ENCODE measurements at regions not wholly inside any gene's neighbourhood (a gene's known extent, or its start where the extent isn't known, plus 50 kb on each side); places are given as distances from the start of the nearest gene placed in this dataset.

DNA sequence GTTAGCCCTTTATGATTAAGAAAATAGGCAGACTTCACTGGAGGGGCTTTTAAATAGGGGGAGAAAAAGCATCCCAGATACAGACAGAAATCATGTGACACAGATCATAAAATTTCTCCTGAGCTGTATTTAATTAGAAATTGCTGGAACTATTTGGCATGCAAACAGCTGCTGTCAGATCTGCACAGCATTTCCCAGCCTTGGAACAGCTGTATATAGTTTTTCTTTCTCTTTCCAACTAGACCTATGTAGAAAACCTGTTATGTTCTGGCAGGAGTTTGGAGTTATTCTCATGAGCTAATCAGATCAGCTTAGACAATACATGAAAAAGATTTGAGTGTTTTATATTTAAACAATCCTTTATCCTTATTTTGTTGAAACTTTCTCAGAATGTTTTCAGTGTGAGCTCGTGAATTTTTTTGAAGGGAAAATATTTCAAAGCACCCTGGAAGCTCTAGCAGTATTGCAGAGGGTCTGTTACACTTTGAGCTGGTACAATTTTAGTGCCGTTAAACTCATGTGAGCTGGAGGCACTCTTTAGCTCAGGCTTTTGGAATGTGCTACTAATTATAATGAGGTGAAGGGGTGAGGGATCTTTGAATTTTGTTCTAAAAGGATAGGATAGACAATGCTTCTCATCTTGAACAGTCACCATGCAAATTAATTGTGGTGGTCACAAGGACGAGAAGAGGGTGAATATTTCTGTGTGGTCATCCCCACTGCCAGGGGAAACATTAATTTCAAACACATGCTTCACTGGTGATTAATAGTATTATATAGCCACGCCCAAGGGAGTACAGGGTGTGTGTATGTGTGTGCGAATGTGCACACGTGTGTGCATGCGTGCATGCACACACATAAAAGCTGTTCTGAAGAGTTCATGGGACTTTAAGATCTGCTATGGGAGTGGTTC is 239.4 kb upstream of the FBXL7 start:
- no peak for DNase-seq

DNA sequence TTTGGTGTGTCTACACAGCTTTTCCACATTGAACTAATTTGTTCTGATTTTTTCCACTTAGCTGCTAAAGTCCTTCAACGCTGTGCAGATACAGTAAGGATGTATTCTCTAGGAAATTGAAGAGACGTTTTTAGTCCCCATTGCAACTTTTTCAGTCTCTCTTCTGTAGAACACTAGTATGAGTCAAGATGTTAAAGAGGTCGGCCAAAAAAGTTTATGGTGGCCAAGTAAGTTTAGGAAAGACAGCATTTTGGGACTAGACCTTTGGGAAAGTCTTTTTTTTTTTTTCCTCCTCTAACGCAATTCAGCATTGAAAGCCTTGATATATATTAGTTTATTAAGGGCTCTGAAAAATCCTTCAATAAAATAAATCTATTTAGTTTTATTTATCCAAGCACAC is 243.5 kb upstream of the FBXL7 start:
- no peak for DNase-seq

DNA sequence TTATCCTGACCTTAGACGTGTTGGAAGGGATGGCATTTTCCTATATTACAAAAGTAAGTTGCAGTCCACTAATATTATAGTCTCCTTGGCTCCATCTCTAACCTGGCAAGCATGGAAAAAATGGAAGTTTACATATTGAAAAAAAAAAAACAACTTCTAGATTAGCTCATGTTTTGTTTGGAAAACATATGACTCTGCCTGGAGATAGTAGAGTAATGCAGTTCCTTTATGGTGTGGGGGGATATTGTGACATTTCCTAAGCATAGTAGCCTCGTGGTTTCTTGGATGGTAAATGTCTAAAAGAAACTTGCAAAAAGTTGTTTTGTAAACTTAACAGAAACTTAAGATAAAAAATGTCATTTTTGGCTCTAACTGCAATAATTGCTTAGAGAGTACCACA is 244.4 kb upstream of the FBXL7 start:
- no peak for DNase-seq

DNA sequence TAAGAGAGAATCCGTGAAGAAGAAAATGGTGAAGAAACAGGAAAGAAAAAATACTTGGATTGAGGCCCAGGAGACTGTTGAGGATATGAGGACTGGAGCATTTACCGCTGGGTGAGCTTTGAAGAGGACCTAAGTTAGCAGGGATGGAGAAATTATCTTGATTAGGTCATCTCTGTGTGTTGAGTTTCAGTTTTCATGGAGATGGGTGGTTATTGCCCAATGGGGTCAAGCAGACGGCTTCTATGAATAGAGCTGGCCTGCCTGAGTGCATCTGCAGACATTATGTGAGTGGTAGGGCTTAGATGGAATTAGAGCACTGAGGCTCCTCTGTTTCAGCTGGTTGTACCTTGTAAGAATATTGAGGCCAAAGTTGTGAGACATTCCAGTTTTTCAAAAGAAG is 245.4 kb upstream of the FBXL7 start:
- no peak for DNase-seq

DNA sequence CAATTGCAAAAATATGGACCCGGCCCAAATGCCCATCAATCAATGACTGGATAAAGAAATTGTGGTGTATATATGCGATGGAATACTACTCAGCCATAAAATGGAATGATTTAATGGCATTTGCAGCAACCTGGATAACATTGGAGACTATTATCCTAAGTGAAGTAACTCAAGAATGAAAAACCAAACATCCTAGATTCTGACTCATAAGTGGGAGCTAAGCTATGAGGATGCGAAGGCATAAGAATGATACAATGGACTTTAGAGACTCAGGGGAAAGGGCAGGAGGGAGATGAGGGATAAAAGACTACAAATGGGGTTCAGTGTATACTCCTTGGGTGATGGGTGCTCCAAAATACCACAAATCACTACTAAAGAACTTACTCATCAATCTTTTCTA is 247.6 kb upstream of the FBXL7 start:
- DNase-seq, result no peak

DNA sequence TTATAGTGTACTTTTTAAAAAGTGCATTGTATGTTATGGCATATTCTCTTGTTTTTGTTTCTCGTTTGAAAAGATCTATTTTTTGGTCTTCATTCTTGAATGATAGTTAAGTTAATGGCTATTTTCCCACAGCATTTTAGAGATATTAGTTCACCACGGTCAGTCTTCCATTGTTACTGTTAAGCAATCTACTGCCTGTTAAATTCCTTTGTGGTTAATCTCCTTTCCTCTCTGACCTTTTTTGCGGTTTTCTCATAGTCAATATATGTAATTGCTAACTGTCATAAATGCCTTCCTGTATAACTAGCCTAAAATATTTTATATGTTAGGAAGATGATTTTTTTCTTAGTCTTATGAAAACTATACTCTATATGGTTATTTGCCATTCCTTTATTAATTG is 250.8 kb upstream of the FBXL7 start:
- DNase-seq, result no peak

DNA sequence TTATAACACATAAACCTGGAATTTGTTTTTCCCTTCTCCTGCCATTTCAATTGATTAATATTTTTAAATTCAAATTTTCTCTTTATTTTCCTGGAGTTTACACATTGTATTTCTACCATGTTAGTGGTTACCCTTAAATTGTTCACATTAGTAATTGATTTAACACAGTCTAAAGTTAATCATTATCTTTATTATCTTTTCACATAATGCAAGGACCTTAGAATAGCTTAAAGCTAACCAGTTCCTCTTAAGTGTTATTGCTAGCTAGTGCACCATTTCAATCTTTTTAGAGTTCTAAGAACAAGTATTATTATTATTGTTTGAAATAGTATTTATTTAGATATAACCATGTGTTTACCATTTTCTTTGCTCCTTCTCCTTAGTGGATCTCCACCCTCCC is 251.2 kb upstream of the FBXL7 start:
- DNase-seq, result no peak

DNA sequence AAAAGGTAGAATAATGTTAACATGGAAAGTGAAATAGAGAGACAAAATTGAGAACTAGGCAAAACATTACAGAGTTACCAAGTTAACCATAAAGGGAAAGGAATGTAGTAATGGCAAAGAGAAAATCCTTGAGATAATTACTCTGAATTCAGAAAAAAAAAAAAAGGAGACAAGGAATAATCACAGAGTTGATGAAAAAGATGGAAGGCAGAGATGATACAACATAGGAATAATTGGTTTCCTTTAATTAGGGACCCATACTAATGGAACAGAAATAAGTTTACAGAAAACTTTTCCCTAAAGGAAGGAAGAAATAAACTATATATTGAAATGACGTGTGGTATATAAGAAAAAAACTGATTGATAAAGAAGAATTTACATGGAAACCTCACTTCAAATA is 254.1 kb upstream of the FBXL7 start:
- DNase-seq, result no peak

DNA sequence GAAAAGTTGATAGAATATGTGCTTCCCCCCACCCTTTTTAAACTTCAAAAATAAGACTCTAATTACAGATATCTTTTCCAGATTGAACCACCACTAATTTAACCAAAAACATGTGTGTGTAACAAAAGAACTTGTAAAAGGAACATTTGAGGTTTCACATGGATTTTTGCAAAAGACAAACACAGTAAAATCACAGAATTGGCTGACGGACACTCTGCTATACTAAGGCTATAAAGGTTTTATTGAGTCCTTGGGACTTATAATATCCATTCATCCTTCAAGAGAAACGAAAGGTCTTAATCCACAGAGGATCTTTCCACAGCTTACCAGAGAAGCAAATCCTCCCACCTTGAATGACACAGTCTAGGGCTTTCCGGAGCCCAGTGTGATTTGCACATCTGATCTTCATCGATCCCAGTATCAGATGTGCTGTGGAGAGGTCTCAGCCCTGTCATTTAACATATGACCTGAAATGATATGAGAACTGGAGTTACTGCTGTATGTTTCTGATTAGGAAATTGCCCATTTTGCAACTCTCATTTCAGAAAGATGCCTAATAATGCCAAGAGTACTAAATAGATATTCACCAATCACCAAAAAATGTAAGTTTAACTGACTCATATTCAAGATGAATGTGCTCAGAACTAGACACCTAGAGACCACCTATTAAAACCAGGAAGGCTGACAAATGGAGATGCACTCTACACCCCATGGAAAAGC is 256.5 kb upstream of the FBXL7 start:
- DNase-seq, result no peak

DNA sequence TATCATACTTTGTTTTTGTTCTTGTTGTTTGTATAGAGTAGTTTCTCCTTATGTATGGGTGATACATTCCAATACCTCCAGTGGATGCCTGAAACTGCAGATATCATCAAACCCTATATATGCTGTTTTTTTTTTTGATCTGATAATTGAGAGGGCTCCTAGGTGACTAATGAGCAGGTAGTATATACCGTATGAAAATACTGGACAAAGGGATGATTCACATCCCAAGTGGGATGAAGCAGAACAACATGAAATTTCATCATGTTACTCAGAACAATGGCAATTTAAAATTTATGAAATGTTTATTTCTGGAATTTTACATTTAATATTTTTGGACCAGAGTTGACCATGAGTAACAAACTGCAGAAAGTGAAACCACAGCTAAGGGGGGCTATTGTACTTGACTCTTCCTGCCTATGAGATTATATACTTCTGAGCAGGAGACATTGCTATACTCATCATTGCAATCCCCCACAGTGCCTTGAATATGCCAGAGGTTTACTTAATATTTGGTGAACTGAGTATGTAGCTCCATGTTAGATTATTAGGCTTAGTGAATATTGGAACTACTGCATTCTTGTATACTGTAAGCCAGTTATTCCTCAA is 258.7 kb upstream of the FBXL7 start:
- no peak for DNase-seq

DNA sequence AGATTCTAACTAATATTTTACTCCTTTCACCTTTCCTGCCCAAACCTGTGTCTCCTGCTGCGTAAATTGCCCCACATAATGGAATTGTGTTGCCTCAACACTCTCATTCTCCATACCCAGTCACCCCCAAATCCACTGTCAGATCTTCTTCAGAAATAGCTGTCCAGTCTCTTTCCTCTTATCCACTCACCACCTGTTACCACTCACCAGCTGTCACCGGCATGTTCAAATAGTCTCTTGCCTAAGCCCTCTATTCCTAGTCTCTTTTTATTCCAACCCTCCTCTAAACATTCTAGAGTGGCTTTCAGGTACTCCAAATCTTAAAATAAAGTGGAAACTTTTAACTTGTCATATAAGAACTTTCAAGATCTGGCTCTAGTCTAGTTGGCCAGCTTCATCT is 262.0 kb upstream of the FBXL7 start:
- no peak for DNase-seq

DNA sequence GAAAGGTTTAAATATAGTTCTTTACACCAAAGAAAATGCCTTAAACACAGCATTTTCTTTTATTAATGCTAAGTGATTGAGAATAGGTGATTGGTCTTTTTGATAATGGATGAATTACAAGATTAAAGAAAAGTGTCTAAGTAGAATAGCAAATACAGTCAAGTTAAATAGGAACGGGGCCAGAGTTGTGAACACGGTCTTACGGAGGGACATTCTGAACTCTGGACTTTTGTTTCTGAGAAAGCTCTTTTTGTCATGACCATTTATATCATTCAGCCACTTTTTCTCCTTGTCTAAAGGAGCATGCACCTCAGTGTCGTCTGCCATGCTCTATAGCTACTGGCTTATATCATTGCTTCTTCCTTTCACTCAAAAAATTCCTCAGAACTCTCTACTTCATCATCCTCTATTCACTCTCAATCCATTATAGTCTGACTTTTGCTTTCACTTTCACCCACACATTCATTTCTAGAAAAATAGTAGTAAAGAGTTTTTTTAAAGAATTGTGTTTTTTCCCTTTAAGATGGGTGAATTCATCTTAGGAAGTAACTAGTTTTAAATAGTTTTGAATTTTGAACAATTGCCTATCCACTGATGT is 263.0 kb upstream of the FBXL7 start:
- DNase-seq, result no peak

DNA sequence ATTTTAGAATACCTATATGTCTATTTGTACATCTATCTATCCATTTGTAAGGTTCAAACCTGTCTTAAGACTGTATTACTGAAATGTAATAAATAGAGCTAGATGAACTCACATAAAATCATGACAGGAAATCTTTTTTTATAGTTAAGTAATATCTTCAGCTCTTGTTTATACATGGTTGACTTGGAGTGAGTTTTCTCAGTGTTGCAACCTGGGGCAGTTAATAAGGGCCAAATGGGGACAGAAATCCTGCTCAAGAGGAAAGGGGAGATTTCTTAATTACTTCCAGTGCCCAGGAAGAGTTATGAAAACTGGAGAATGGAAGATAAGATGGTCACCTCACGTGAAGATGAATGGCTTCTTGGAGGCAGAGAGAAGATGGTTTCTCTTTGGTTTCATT is 265.1 kb upstream of the FBXL7 start:
- DNase-seq, result no peak

DNA sequence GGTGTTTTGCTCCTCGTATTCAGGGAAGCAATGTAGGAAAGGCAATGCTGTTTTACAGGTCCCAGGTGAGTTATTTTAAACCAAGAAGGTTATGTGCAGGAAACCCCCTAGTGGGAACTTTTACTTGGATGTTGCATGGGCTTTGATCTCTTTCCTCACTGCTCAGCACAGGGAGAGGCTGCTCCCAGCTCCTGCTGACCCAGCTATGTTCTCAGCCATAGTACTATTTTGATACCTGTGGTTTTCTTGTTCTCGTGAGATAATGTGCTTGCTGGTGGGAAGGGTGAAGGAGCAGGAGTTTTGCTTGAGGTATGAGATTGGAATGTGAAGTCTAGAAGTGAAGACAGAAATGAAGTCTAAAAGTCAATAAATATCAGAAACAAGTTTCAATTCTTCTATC is 265.6 kb upstream of the FBXL7 start:
- no peak for DNase-seq

DNA sequence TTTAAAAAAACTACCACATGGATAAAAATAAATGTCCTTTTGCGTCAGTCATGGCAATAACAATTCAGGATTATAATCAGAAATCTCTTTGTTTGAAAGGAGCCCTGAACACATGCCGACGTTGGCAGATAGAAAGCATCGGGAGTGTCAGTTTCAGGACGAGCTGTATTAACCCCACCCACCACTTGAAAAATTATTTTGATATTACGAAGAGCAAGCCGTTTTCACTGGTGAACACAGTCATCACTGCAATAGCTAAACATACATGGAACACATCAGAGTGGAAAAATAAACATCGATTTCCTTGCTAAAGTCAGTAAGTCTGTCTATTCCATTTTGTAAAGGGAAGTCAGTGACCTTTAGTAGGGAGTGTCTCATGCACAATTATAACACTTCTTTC is 266.4 kb upstream of the FBXL7 start:
- no peak for DNase-seq

DNA sequence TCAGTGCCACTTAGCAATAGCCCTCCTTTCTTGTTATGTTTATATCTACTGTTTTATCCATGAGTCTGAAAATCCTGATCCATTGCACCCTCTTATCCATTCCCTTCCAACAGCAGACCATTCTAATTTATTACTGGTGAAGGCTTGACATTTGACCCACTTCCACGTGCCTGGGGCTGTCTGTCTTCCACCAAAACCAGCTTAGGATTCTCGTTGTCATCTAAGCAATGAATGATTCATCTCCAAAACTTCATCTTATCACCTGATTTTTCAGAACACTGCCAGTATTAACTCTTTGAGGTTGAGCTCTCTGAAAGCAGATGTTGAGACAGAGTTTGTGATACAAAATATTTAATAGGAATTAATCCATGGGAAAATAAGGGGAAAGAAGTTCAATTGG is 277.8 kb upstream of the FBXL7 start:
- no peak for DNase-seq

DNA sequence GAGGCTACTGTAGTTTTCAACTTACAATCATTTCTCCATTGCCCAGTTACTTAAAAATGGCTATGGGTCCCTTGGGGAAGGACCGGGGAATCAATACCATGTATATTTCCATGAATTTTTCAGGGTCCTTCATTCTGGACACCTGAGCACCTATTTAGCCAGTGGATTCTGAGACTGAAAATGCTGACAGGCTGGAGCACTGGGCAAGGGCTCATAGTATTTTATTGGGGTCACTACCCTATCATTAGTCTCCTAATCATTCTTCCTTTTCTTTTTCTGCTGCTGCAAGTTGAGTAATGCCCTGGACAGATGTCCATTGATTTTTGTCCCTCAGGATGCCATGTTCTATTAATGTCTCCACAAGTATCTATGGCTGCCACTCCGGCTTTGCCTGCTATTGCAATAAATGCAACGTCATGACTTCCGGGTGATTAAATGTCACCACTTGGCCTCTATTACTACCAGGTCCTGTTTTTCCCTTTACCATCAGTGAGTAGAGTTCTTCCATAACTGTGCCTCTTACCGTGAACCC is 279.3 kb upstream of the FBXL7 start:
- no peak for DNase-seq

DNA sequence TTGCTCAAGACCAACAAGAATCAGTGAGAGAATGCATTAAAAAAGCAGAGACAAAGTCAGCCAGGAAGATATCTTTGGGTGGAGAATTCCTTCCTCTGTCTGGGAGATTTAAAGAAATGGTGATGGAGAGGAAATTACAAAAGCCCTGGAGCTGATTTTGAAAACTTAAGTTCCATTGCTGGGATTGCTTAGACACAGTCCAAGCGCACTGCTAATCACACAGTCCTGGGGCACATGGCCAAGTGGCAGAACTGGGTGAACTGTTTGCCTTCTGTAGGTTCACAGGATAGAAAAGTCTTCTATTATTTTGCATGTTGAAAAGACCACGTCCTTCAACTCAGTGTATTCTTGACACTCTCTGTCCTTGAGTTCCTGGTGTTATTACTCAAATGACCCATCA is 284.9 kb upstream of the FBXL7 start:
- no peak for DNase-seq

DNA sequence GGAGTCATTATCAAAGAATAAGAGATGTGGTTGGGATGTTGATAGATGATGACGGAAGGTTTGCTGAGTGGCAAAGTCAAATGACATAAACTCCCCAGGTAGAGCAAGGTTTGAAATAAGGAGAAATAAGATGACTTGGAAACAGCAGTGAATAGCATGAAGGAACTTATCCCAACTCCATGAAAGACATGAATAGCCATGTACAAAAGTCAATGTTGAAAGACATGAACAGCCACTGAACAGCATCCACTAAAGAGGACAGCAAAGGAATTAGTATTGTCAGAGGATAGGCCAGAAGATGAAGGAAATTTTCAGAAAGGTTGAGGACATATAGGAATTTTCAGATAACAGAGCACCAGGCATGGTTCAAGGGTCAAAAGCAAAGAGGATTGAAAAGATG is 286.0 kb upstream of the FBXL7 start:
- no peak for DNase-seq

DNA sequence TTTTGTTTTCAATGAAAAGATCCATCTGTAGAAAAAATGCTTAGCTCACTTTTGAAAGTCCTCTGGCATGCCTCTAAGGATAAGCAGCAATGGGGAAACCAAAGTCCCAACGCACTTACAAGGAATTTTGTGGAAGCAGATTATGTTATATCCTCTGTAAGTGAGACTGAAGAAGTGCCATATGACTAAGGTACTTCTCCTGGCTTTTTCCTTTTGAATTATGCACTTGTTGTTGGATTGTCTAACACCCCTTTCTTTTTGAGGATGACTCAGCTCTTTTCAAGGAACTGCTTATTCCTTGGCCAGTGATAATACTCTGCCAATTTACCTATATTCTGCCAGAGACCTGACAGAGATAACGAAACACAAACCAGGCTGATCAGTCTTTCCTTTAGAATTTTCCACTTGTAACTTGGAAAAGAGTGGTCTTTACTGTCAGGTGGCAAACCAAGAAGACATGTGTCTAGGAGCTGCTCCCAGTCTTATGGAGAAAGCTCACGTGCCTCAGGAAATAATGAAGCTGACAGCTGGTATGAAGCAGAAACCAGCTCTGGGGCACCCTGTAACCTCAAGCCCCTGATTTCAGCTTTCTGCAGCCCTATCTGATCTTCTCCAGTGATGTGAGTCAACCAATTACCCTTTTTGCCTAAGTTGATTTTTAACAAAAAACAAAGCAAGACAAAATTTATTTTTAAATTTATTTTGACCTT is 290.8 kb upstream of the FBXL7 start:
- no peak for DNase-seq

DNA sequence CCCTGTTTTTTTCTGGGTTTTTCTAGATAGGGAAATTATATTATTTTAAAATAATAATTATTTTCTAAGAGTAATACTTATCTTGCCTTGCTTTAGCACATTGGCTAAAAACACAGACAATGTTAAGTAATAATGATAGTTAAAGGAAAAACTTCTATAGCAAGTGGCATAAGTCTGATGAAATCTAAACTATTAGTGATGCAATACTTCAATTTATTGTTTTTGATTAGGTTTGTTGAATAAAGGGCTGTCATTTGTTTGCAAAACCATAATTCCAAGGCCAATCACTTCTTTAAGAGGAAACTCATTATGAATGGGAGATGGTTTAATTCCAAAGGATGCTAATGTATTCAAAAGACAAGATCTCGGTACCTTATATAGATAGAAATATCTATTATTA is 293.8 kb upstream of the FBXL7 start:
- no peak for DNase-seq

DNA sequence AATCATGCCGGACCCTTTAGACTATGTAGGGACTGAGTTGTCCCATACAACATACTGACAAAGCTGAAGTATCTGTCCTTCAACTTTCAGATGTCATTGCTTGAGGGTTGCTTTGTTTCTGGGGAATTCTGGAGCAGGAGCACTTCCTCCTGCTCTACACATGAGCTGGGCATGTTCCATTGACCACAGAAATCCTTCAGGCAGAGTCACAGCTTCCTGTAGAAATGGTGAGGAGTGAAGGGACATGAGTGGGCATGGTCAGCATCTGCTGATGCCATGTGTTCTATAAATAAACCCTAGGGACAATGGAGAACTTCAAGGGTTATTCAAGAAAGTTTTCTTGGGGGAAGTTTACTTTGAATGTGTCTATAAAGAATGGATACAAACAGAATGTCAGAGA is 296.6 kb upstream of the FBXL7 start:
- no peak for DNase-seq

DNA sequence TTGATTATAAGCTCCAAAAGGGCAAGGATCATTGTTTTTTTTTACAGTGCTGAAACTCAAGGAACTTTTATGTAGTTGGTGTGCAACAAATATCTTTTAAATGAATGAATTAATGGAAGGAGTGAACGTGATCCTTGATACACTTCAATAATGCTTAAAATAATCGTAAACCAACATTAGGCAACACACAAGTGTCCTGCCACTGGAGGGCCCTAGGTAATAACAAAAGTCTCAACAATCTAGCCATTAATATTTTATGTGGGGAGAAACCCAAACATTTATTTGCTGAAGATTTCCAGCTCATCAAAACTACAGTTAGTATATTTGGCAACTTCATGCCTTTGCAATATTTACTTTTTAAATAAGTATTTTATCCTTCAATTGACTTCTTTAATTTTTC is 309.0 kb upstream of the FBXL7 start:
- DNase-seq, result no peak

Measured in activated gamma-delta T cell (primary cell).